ENCODE measurements at regions not wholly inside any gene's neighbourhood (a gene's known extent, or its start where the extent isn't known, plus 50 kb on each side); places are given as distances from the start of the nearest gene placed in this dataset.

DNA sequence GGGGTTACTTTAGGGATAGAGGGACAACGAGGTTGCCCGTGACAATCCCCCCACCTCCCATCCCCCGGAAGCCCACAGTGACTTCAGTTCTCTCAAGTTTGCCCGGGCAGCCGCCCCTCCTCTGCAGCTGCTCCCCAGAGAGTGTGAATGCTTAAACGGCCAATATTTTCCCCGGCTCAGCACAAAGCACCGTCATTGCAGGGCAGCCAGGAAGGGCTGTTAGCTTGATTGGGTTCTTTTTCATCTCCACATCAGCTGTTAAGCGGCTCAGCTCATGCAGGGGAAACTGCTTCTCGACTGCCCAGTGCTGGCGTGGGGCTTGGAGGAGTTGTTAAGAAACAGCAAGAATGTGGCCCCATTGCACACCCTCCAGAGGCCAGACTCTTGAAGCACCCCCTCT is 120.5 kb upstream of the NCOR2 start:
- H3K9me3 ChIP-seq (replicated peaks): no peaks in the 10 kb centered on the region; the same call in 1 of the 2 replicates
- H3K4me1 ChIP-seq (replicated peaks): peaks cover 56% of the 10 kb centered on the region
- H3K27ac ChIP-seq: peak overlapping the region; percentile 24
- H3K36me3 ChIP-seq: no peaks in the 10 kb centered on the region
- H3K4me3 ChIP-seq: no peak overlapping the region
- DNase-seq (ENCODE audit: low read depth in 1 of 2, low spot score in 2 of 2): no peak
- no peaks in the 10 kb centered on the region for H3K27me3 ChIP-seq (replicated peaks)

DNA sequence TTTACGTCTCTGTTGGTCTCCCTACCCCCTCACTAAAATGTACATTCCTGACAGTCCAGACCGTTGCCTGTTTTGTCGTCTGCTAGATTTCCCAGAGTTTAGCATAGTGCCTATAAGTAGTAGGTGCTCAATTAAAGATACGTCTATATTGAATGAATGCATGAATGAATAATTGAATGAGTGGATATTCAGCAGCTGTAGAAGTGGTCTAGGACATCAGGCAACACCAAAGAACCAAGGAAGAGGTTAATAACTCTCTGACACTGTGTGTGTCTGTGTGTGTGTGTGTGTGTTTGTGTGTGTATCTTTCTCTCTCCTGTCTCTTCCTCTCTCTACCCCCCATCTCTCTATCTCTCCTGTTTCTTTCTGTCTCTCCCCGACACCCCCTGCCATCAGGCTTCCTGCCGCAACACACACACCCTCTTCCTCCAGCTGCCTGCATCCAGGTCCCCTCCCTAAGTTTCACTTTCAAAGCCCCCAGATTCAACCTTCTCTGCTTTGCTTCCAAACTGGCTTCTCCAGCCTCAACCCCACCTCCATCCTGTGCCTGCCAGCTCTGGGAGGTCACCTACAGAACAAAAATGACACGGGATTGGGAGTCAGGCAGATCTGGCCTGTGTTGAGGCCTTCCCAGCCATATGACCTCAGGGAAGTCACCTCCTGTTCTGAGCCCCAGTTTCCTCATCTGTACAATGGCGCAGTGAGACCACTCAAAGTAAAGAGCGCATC is 119.9 kb upstream of the NCOR2 start:
- Histone ChIP-seq H3K27ac (peak overlapping the region; percentile 93), H3K27me3 (replicated peaks) (no peaks in the 10 kb centered on the region)
- no peak for DNase-seq (ENCODE audit: low read depth in 1 of 2, low spot score in 2 of 2)

DNA sequence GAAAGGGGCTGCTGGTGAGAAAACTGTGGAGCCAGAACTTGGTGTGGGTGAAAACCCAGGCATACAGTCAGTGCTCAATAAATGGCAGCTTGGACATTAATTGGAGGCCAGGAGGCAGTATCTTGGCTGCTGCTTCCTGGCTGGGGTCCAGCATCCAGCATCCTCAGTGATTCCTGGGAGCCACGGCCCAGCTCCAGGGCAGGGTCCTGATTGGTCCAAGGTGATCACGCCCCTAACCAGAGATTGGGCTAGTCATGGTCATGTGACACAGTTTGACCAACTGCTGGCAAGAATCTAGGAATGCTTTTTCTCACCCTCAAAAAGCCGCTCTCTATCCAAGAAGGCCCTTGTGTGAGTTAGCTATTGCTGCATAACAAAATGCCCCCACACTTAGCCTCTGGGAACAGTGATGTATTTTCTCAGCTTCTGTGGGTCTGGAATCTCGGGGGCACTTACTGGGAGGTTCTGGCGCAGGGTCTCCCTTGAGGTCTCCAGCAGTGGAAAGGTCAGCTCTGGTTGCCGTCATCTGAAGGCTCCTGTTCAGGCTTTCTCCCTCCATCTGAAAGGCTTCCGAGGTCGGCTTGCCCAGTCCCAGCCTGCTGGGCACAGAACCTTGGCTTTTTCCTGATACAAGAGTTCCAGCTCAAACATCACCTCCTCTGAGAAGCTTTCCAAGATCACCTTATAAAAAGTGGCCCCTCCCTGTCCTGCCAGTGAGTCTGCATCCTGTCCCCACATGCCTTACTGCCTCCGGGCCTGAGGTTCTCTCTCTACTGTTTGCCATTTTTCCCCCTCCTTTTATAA is 119.2 kb upstream of the NCOR2 start:
- H3K9me3 ChIP-seq (replicated peaks): no peaks in the 10 kb centered on the region; the same call in 1 of the 2 replicates
- DNase-seq (ENCODE audit: low read depth in 1 of 2, low spot score in 2 of 2): no peak
- no peak overlapping the region for H3K4me3 ChIP-seq
- no peaks in the 10 kb centered on the region for H3K27me3 ChIP-seq (replicated peaks)
- peak overlapping the region; percentile 93 for H3K27ac ChIP-seq
- H3K36me3 ChIP-seq: no peaks in the 10 kb centered on the region
- H3K4me1 ChIP-seq (replicated peaks): peaks cover 70% of the 10 kb centered on the region

More for the DNA sequence above, 119.9 kb upstream of the NCOR2 start:
- H3K36me3 ChIP-seq: no peaks in the 10 kb centered on the region
- no peaks in the 10 kb centered on the region; the same call in 1 of the 2 replicates for H3K9me3 ChIP-seq (replicated peaks)
- no peak overlapping the region for H3K4me3 ChIP-seq
- H3K4me1 ChIP-seq (replicated peaks): peaks cover 62% of the 10 kb centered on the region

DNA sequence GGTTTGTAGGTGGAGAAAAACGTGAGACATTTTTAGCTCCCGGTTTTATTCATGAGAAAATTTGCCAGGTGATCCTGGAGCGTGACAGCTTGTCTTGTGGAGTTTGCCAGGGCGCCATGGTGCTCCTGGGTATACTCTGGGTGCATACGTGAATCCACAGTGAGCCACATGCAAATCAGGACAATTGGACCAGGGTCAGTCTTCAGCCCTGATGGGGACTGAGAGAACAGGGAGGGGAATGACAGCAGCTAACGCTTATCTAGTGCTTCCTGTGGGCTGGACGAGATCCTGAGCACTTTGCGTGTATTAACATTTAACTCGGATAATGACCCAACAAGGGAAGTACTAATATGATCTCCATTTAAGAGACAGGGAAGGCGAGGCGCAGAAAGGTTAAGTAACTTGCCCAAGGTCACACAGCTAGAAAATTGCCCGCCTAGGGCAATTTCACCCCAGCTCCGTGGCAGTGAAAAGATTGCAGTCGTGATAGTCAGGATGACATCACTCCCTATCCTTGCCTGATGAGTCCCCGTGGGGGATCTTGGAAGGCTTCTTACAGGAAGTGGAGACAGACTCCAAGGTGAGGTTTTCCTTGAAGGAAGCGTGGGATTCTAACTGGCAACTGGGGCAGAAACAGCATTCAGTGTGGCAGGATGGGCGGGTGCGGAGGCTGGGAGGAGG is 118.4 kb upstream of the NCOR2 start:
- H3K36me3 ChIP-seq: no peaks in the 10 kb centered on the region
- H3K27ac ChIP-seq: peak overlapping the region; percentile 93
- peak; percentile 71 to 77 for DNase-seq (ENCODE audit: low read depth in 1 of 2, low spot score in 2 of 2)
- H3K27me3 ChIP-seq (replicated peaks): no peaks in the 10 kb centered on the region
- peak overlapping the region; percentile 14; the same call in 1 of the 2 replicates for H3K4me3 ChIP-seq
- no peaks in the 10 kb centered on the region; the same call in 1 of the 2 replicates for H3K9me3 ChIP-seq (replicated peaks)
- H3K4me1 ChIP-seq (replicated peaks): peaks cover 77% of the 10 kb centered on the region

DNA sequence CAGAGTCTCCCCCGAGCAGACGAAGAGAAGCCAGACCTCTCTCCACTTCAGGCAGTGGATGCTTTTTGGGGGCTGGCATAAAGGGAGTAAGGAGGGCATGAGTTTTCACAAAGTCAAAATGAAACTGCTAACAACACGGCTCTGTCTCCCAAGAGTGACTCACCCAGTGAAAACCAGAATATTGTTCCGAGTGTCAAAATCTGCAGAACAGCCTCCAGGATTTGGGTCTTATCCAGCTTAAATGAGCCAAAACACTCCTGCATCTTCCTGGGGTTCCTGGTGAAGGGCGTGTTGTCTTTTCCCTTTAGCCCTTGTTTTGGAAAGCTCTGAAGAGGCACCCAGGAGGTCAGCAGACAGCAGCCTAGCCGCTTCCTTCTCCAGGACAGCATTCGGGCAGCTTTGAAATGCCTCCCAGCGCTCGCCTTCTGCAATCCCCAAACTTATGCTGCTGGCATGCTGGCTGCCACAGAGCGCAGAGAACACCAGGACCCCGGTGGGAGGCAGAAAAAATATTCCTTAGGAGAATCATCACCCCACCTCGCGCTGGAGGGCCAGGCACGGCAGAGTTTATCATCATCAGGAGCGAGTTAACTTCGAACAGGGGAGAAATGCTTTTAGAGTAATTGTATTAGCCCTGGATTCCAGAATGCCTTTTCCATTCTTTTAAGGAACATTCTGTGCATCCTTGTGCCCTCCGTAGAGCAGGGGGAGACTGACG is 117.7 kb upstream of the NCOR2 start:
- peak in 1 of 2 experiments; percentile 77 for DNase-seq (ENCODE audit: low read depth in 1 of 2, low spot score in 2 of 2)
- H3K36me3 ChIP-seq: no peaks in the 10 kb centered on the region
- H3K4me1 ChIP-seq (replicated peaks): peaks cover 84% of the 10 kb centered on the region

DNA sequence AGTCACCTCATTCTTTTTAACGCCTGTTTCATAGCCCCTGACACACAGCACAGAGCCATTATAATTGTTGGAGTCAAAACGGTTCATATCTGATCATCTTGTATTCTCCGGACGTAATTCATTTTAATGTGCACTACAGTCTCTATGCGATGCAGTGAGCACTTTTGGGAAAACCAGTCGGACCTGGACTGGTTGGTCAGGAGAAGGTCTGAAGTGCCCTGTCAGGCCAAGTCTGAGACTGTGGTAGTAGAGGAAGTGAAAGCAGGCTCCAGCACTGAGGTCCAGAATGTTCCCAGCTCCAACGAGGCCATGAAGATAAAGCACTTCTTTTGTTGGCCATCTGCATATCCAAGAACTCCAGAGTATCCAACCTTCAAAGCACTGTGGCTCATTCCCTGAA is 117.1 kb upstream of the NCOR2 start:
- H3K4me1 ChIP-seq (replicated peaks): peaks cover 91% of the 10 kb centered on the region
- H3K9me3 ChIP-seq (replicated peaks): no peaks in the 10 kb centered on the region; the same call in 1 of the 2 replicates
- H3K36me3 ChIP-seq: no peaks in the 10 kb centered on the region
- peak overlapping the region; percentile 93 for H3K27ac ChIP-seq
- peak overlapping the region; percentile 14 for H3K4me3 ChIP-seq
- H3K27me3 ChIP-seq (replicated peaks): no peaks in the 10 kb centered on the region
- no peak for DNase-seq (ENCODE audit: low read depth in 1 of 2, low spot score in 2 of 2)

More for the DNA sequence above, 117.7 kb upstream of the NCOR2 start:
- H3K9me3 ChIP-seq (replicated peaks): no peaks in the 10 kb centered on the region; the same call in 1 of the 2 replicates
- peak overlapping the region; percentile 14 for H3K4me3 ChIP-seq
- peak overlapping the region; percentile 93 for H3K27ac ChIP-seq
- H3K27me3 ChIP-seq (replicated peaks): no peaks in the 10 kb centered on the region

DNA sequence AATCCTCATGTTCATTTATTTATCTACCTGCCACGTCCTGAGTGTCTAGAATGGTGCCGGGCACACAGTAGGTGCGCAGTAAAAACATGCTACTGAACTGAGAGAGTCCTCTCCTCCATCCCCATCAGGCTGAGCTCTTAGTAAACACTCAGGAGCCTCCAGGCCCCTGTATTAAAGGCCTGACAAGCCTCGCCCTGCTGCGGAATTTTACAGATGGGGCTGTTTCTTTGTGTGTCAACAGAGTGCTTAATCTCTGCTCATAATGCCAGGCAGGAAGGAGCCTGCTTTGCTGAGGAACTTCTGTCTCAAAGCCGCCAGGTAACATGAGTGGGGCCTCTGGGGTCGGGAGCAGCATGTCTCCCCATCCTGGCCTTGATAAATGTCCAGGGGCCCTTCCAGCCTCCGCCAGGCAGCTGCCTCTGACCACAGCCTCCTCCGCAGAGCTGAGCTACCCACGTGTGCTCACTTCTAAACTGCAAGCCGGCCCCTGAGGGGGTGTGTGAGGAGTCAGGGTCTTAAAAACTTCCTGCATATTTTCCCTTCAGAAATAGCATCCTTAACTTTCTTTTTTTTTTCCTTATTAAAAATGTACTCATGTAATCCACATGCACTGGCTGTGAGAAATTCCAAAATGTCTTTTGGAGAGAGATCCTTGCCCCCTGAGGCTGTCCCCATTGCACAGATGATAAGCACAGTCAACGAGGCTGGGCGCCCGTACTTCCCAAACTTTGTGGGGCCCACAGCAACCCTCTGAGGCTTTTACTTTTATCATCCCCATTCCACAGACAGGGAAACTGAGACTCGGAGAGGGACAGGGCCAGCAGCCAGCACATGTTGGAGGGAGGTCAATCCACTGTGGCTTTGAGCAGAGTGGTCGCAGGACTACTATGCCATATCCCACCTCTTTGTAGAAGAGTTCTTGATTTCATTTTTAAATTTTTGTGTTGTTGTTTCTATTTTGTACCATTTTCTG is 116.0 kb upstream of the NCOR2 start:
- no peak for DNase-seq (ENCODE audit: low read depth in 1 of 2, low spot score in 2 of 2)
- Histone ChIP-seq H3K4me1 (replicated peaks) (peaks cover 98% of the 10 kb centered on the region), H3K9me3 (replicated peaks) (no peaks in the 10 kb centered on the region; the same call in 1 of the 2 replicates), H3K4me3 (no peak overlapping the region), H3K27ac (peak overlapping the region; percentile 20; the same call in 1 of the 2 replicates), H3K36me3 (no peaks in the 10 kb centered on the region), H3K27me3 (replicated peaks) (no peaks in the 10 kb centered on the region)

DNA sequence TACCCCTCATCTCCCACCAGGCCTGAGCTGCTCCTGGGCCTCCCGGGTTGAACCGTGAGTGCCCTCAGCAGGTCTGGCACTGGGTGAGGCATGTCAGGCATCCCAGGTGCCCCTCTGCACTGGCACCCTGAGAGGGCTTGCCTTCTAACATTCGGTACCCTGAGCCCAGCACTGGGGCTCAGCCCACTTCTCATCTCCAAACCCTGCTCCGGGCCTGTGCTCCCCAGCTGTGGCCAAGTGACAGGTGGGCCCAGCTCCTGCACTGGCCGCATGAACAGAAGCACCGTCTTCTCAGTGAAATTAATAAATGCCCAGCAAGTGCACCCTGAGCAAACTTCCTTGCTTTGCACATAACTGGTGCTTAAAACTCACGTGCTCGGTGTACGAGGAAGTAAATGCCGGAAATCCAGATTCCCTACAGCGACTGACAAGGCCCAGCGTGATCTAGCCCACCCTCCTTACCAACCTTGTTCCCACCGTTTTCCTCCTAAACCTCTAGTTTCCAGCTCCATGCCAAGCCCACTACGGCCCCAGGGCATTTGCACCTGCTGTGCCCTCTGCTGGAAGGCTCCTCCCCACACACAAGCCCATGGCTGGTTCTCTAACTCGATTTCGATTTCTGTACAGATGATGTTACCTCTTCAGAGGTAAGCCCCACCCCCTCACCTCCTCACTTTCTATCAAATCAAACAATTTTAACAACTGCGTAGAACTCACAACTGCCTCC is 115.2 kb upstream of the NCOR2 start:
- H3K27ac ChIP-seq: peak overlapping the region; percentile 74
- H3K4me3 ChIP-seq: no peak overlapping the region
- H3K4me1 ChIP-seq (replicated peaks): peaks cover 97% of the 10 kb centered on the region
- DNase-seq (ENCODE audit: low read depth in 1 of 2, low spot score in 2 of 2): no peak
- no peaks in the 10 kb centered on the region for H3K27me3 ChIP-seq (replicated peaks)
- H3K9me3 ChIP-seq (replicated peaks): no peaks in the 10 kb centered on the region; the same call in 1 of the 2 replicates
- no peaks in the 10 kb centered on the region for H3K36me3 ChIP-seq

DNA sequence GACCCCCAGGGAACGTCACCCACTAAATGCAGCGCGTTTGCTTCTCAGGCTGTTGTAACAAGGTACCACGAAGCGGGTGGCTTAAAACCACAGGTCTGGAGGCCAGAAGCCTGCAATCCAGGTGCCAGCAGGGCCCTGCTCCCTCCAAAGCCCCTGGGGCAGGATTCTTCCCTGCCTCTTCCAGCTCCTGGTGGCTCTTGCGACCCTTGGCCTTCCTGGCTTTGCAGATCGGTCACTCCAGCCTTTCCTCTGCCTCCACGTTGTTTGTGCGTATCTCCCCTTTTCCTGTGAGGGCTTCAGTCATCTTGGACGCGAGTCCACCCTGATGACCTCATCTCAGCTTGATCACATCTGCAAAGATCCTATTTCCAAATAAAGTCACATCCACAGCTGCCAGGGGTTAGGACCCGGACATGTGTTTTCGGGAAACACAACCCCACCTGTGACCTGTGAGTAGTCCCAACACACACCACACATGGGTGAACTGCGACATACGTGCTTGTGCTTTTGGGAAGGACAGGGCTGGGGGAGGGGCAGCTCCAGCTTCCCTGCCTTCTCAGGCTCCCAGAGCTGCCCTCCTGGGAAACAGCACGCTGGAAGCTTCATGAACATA is 114.5 kb upstream of the NCOR2 start:
- H3K4me3 ChIP-seq: no peak overlapping the region
- no peaks in the 10 kb centered on the region for H3K27me3 ChIP-seq (replicated peaks)
- H3K4me1 ChIP-seq (replicated peaks): peaks cover 97% of the 10 kb centered on the region
- H3K27ac ChIP-seq: peak overlapping the region; percentile 74
- no peaks in the 10 kb centered on the region; the same call in 1 of the 2 replicates for H3K9me3 ChIP-seq (replicated peaks)
- peak in 1 of 2 experiments; percentile 71 for DNase-seq (ENCODE audit: low read depth in 1 of 2, low spot score in 2 of 2)
- H3K36me3 ChIP-seq: no peaks in the 10 kb centered on the region

DNA sequence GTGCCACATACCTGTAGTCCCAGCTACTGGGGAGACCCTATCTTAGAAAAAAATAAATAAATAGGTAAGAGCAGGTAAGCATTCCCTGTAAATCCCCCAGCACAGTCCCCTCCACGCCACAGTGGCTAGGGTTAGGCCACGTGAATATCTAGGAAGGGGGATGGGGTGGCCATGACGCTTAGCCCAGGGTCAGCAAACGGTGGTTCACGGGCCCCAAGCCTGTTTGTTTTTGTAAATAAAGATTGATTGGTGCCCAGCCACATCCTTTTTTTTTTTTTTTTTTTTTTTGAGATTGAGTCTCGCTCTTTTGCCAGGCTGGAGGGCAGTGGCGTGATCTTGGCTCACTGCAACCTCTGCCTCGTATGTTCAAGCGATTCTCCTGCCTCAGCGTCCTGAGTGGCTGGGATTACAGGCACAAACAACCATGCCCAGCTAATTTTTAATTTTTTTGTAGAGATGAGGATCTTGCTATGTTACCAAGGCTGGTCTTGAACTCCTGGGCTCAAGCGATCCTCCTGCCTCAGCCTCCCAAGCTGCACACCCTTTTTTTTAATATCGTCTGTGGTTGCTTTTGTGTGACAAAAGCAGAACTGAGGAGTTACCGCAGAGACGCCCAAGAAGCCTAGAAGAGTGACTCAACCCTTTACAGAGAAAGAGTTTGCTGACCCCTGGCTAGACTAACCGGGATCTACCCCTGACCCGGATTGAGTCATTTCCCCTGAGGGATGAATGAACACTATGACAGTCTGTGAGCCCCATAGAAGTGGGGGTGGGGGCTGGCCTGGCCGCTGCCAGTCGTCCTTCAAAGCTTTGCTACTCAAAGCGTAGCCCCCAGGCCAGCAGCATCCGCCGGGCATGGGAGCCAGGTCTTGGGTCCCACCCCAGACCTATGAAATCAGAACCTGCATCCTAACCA is 113.7 kb upstream of the NCOR2 start:
- DNase-seq (ENCODE audit: low read depth in 1 of 2, low spot score in 2 of 2): peak; percentile 82 to 85

More for the DNA sequence above, 113.7 kb upstream of the NCOR2 start:
- peak overlapping the region; percentile 74 for H3K27ac ChIP-seq
- no peaks in the 10 kb centered on the region for H3K9me3 ChIP-seq (replicated peaks)
- no peaks in the 10 kb centered on the region for H3K27me3 ChIP-seq (replicated peaks)
- peaks cover 97% of the 10 kb centered on the region for H3K4me1 ChIP-seq (replicated peaks)
- no peaks in the 10 kb centered on the region for H3K36me3 ChIP-seq
- H3K4me3 ChIP-seq: no peak overlapping the region
